Mesenchymal stem cell (in vitro differentiated cells and primary cell): ENCODE measurements at regions not wholly inside any gene's neighbourhood (a gene's known extent, or its start where the extent isn't known, plus 50 kb on each side); places are given as distances from the start of the nearest gene placed in this dataset.

Source experiments
- DNase-seq: peaks from one replicate; pipeline ENCODE4 v3.0.0-alpha.2; 2013
- H2AFZ ChIP-seq: one replicate; pipeline ENCODE4 v1.6.1; 2013; ENCODE audit warnings: low read depth, mild to moderate bottlenecking, control low read depth, inconsistent platforms, low read length, moderate library complexity
- H2AK5ac ChIP-seq: 2 replicates; pipeline ENCODE4 v1.6.1; 2013; ENCODE audit warnings: low read length, moderate library complexity, mild to moderate bottlenecking, inconsistent platforms; ENCODE audit not compliant: severe bottlenecking
- H2BK120ac ChIP-seq: one replicate; pipeline ENCODE4 v1.6.1; 2013; ENCODE audit warnings: low read depth, mild to moderate bottlenecking, inconsistent platforms, low read length, moderate library complexity
- H2BK12ac ChIP-seq, 2 experiments: one replicate each; pipeline ENCODE4 v1.6.1; 2013; ENCODE audit warnings: inconsistent platforms in 2 of 2, low read length in 2 of 2, mild to moderate bottlenecking in 2 of 2, moderate library complexity in 2 of 2, control low read depth in 1 of 2
- H2BK15ac ChIP-seq: one replicate; pipeline ENCODE4 v1.6.1; 2013; ENCODE audit warnings: mild to moderate bottlenecking, low read depth, inconsistent platforms; ENCODE audit not compliant: poor library complexity, severe bottlenecking
- H2BK5ac ChIP-seq: 2 replicates; pipeline ENCODE4 v1.6.1; 2013; ENCODE audit warnings: low read depth, mild to moderate bottlenecking, low read length, control low read depth, inconsistent platforms; ENCODE audit not compliant: poor library complexity, severe bottlenecking
- H3K14ac ChIP-seq, 2 experiments: one replicate each; pipeline ENCODE4 v1.6.1; 2013; ENCODE audit warnings: inconsistent platforms in 2 of 2, low read length in 2 of 2, control low read depth in 1 of 2, mild to moderate bottlenecking in 1 of 2, moderate library complexity in 1 of 2
- H3K18ac ChIP-seq, 2 experiments: one replicate each; pipeline ENCODE4 v1.6.1; 2013; ENCODE audit warnings: inconsistent platforms in 2 of 2, low read length in 2 of 2, control low read depth in 1 of 2, low read depth in 1 of 2, mild to moderate bottlenecking in 1 of 2
- H3K23ac ChIP-seq, 2 experiments: one replicate each; pipeline ENCODE4 v1.6.1; 2013; ENCODE audit warnings: inconsistent platforms in 2 of 2, low read length in 2 of 2, mild to moderate bottlenecking in 2 of 2, moderate library complexity in 2 of 2, control low read depth in 1 of 2
- H3K27ac ChIP-seq: 2 replicates; pipeline ENCODE4 v1.5.1; 2013; ENCODE audit warnings: mild to moderate bottlenecking, moderate library complexity, low read length, control low read depth, inconsistent platforms; ENCODE audit not compliant: poor library complexity, severe bottlenecking
- H3K27me3 ChIP-seq, 2 experiments: 2 replicates each; pipeline versions ENCODE4 v1.6.1 to v1.7.0; 2013; ENCODE audit warnings: low read length in 2 of 2, mild to moderate bottlenecking in 2 of 2, moderate library complexity in 2 of 2, control low read depth in 1 of 2, inconsistent platforms in 1 of 2; ENCODE audit not compliant: control insufficient read depth in 1 of 2, insufficient read depth in 1 of 2
- H3K36me3 ChIP-seq, 2 experiments: 2 replicates each; pipeline versions ENCODE4 v1.6.1 to v1.7.0; 2013; ENCODE audit warnings: low read length in 2 of 2, control low read depth in 1 of 2, inconsistent platforms in 1 of 2, low read depth in 1 of 2, mild to moderate bottlenecking in 1 of 2; ENCODE audit not compliant: insufficient read depth in 2 of 2, control insufficient read depth in 1 of 2
- H3K4ac ChIP-seq, 2 experiments: one replicate each; pipeline ENCODE4 v1.6.1; 2013; ENCODE audit warnings: inconsistent platforms in 2 of 2, low read length in 2 of 2, mild to moderate bottlenecking in 2 of 2, moderate library complexity in 2 of 2, control low read depth in 1 of 2, low read depth in 1 of 2
- H3K4me1 ChIP-seq: 2 replicates; pipeline ENCODE4 v1.6.1; 2013; ENCODE audit warnings: low read depth, low read length, control low read depth; ENCODE audit not compliant: control insufficient read depth, insufficient read depth
- H3K4me2 ChIP-seq: 2 replicates; pipeline ENCODE4 v1.6.1; 2013; ENCODE audit warnings: low read length, mild to moderate bottlenecking, inconsistent platforms; ENCODE audit not compliant: poor library complexity, severe bottlenecking
- H3K4me3 ChIP-seq, 2 experiments: 2 replicates each; pipeline versions ENCODE4 v1.5.1 to v1.7.0; 2013; ENCODE audit warnings: low read length in 2 of 2, mild to moderate bottlenecking in 2 of 2, control low read depth in 1 of 2, low read depth in 1 of 2; ENCODE audit not compliant: insufficient read depth in 1 of 2
- H3K79me1 ChIP-seq: replicated peaks from 2 replicates; pipeline ENCODE4 v1.6.1; 2013; ENCODE audit warnings: mild to moderate bottlenecking, control low read depth, low read length, inconsistent platforms; ENCODE audit not compliant: poor library complexity, severe bottlenecking
- H3K9ac ChIP-seq: 2 replicates; pipeline ENCODE4 v1.7.0; 2013; ENCODE audit warnings: mild to moderate bottlenecking, low read length, moderate library complexity
- H3K9me3 ChIP-seq: 2 replicates; pipeline ENCODE4 v1.7.0; 2013; ENCODE audit warnings: mild to moderate bottlenecking, low read length; ENCODE audit not compliant: control insufficient read depth
- H4K8ac ChIP-seq: one replicate; pipeline ENCODE4 v1.6.1; 2013; ENCODE audit warnings: inconsistent platforms, mild to moderate bottlenecking, low read length, moderate library complexity
- H4K91ac ChIP-seq: one replicate; pipeline ENCODE4 v1.6.1; 2013; ENCODE audit warnings: mild to moderate bottlenecking, low read length, inconsistent platforms
- WGBS: methylation state at CpG from one replicate; pipeline ENCODE4 v1.1.7; 2013; ENCODE audit warnings: mixed read lengths; 5-methylcytosine and 5-hydroxymethylcytosine counted together

- no peaks in the 10 kb centered on the region for H3K79me1 ChIP-seq
- H3K23ac ChIP-seq = no peak overlapping the region
- H4K8ac ChIP-seq = no peak overlapping the region
- H3K9ac ChIP-seq = no peak overlapping the region
- H3K4me3 ChIP-seq = no peak overlapping the region
- H3K4ac ChIP-seq = no peak overlapping the region
- H2AFZ ChIP-seq = no peak overlapping the region
- no peak overlapping the region for H3K14ac ChIP-seq
- no peak for DNase-seq
- no peaks in the 10 kb centered on the region for H3K36me3 ChIP-seq
- no peak overlapping the region for H2BK12ac ChIP-seq
- no peak overlapping the region for H2BK5ac ChIP-seq
- H2AK5ac ChIP-seq = no peak overlapping the region
- peaks cover 14% of the 10 kb centered on the region for H3K9me3 ChIP-seq
- H4K91ac ChIP-seq = no peak overlapping the region
- no peak overlapping the region for H3K27ac ChIP-seq
- 70% methylated on average over 3 of the region's 5 CpGs for WGBS
- H2BK15ac ChIP-seq = no peak overlapping the region
- H3K27me3 ChIP-seq = no peaks in the 10 kb centered on the region
- H3K4me1 ChIP-seq = no peaks in the 10 kb centered on the region
- H2BK120ac ChIP-seq = no peak overlapping the region
- H3K18ac ChIP-seq = no peak overlapping the region
- no peak overlapping the region for H3K4me2 ChIP-seq
Observed at GRCh38 chr13:76630629-76631230, 255.5 kb downstream of the KCTD12 start.

- Histone ChIP-seq H3K4me3 (no peak overlapping the region), H2AFZ (no peak overlapping the region), H2AK5ac (no peak overlapping the region), H3K79me1 (no peaks in the 10 kb centered on the region), H4K91ac (no peak overlapping the region), H3K36me3 (no peaks in the 10 kb centered on the region), H3K18ac (no peak overlapping the region), H3K4me1 (no peaks in the 10 kb centered on the region), H3K14ac (no peak overlapping the region), H3K4me2 (no peak overlapping the region), H3K27me3 (no peaks in the 10 kb centered on the region), H3K9ac (no peak overlapping the region), H2BK120ac (no peak overlapping the region), H2BK15ac (no peak overlapping the region), H2BK12ac (no peak overlapping the region), H3K4ac (no peak overlapping the region), H3K23ac (no peak overlapping the region), H2BK5ac (no peak overlapping the region), H3K9me3 (peaks cover 6% of the 10 kb centered on the region), H3K27ac (no peak overlapping the region), H4K8ac (no peak overlapping the region)
- WGBS = 80% methylated on average over 1 of the region's 1 CpG
- DNase-seq = no peak
Observed at GRCh38 chr13:76622315-76623040, 263.7 kb downstream of the KCTD12 start.

- no peak for DNase-seq
- Histone ChIP-seq H3K23ac (no peak overlapping the region), H3K9ac (no peak overlapping the region), H3K27ac (no peak overlapping the region), H3K27me3 (no peaks in the 10 kb centered on the region), H2BK12ac (no peak overlapping the region), H3K4me1 (no peaks in the 10 kb centered on the region), H3K36me3 (no peaks in the 10 kb centered on the region), H4K8ac (no peak overlapping the region), H3K79me1 (no peaks in the 10 kb centered on the region), H2BK120ac (no peak overlapping the region), H3K9me3 (no peaks in the 10 kb centered on the region), H3K4me3 (no peak overlapping the region), H3K4ac (no peak overlapping the region), H2BK5ac (no peak overlapping the region), H3K14ac (no peak overlapping the region), H2AK5ac (no peak overlapping the region), H4K91ac (no peak overlapping the region), H2BK15ac (no peak overlapping the region), H2AFZ (no peak overlapping the region), H3K4me2 (no peak overlapping the region), H3K18ac (no peak overlapping the region)
Observed at GRCh38 chr13:76621705-76622104, 264.5 kb downstream of the KCTD12 start.

- Histone ChIP-seq H3K4me2 (no peak overlapping the region), H2BK5ac (no peak overlapping the region), H3K4me1 (no peaks in the 10 kb centered on the region)
Observed at GRCh38 chr13:76620036-76620435, 266.2 kb downstream of the KCTD12 start.

More at GRCh38 chr13:76620036-76620435, 266.2 kb downstream of the KCTD12 start:
- H2BK12ac ChIP-seq = no peak overlapping the region
- H3K18ac ChIP-seq = no peak overlapping the region
- H3K9ac ChIP-seq = no peak overlapping the region
- no peaks in the 10 kb centered on the region for H3K36me3 ChIP-seq
- no peak overlapping the region for H3K23ac ChIP-seq
- H2BK15ac ChIP-seq = no peak overlapping the region
- DNase-seq = no peak
- H3K27me3 ChIP-seq = no peaks in the 10 kb centered on the region
- 82% methylated on average over 3 of the region's 5 CpGs for WGBS
- H3K4me3 ChIP-seq = no peak overlapping the region
- no peak overlapping the region for H2AK5ac ChIP-seq
- no peak overlapping the region for H2AFZ ChIP-seq
- no peak overlapping the region for H3K4ac ChIP-seq
- no peaks in the 10 kb centered on the region for H3K79me1 ChIP-seq
- H3K9me3 ChIP-seq = no peaks in the 10 kb centered on the region
- no peak overlapping the region for H4K91ac ChIP-seq
- H4K8ac ChIP-seq = no peak overlapping the region
- H3K27ac ChIP-seq = peak overlapping the region; percentile 60
- H3K14ac ChIP-seq = no peak overlapping the region
- H2BK120ac ChIP-seq = no peak overlapping the region
